Islet precursor cell (in vitro differentiated cells): ENCODE measurements at regions not wholly inside any gene's neighbourhood (a gene's known extent, or its start where the extent isn't known, plus 50 kb on each side); places are given as distances from the start of the nearest gene placed in this dataset.
A peak's percentile ranks its signal among the peaks of the same experiment; 100 is the strongest.

Source experiments
- DNase-seq: peaks from one replicate; pipeline ENCODE4 v3.0.0-alpha.2; 2018

DNA sequence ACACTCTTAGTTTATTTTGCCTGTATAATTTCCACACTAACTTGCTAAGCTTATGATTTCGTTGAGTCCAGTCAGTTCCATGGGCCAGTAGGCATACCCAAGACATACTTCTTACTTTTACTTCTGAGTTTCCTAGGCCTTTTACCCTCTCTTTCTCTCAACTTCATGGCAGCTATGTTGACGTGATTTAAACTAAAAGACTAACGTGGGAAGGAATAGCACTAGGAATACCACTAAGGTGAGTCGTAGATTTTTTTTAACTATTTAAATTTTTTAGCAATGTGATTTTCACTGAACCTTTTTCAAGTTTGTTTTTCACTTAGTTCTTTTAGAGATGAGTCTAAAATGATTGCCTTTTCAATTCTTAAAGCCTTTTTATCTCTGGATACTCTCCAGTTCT lies 793.5 kb upstream of the NOVA1 start:
- DNase-seq: no peak

DNA sequence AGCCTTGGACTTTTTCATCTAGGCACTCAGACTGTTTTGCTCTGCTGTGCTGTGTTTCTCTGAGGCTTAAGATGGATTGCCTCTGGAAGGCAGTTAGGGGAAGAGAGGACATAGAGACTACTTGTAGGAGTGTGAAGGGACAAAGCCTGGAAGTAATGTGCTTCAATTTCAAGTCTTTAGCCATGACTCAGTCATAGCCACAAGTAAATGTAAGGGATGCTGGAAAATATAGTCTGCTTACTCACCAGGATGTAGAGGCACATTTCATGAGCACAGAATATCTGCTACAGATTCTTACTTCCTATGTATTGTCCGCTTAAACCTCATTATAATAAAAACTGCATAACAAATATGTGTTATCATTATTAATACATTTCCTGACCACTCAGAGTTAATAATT lies 794.3 kb upstream of the NOVA1 start:
- no peak for DNase-seq

DNA sequence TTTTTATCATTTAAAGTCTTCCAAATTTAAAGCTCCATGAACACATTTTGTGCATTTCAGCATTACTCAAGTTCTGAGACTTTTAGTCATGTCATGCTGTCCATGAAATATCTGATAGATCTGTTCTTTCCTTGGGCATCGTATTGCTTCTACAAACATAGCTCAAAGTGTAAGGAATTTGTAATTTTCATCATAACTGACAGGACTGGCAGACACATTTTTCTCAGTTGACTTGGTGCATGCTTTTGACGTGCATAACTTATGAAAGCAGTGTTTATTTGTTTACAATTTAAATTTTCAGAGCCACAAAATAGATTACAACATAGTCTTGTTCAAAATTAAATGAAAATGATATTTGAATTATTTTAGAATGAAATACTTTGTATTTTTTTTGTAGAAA lies 812.1 kb upstream of the NOVA1 start:
- no peak for DNase-seq

DNA sequence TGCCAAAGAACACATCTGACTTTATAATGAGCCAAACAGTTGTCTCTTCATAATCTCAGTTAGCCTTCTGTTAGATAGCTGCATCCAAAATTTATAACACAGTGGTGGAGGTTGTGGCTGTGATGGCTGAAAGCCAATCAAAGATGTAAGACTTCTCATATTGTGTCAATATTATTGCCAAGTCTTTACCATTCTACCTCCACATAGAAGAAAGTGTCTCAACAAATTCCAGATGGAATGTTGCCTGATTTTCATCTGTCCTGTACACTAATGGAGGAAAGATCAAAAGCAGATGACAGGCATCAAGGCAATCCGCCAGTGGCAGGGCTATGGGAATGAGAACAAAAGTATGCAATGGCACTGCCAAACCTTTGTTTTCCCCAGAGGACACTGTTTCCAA lies 813.1 kb upstream of the NOVA1 start:
- DNase-seq: no peak

DNA sequence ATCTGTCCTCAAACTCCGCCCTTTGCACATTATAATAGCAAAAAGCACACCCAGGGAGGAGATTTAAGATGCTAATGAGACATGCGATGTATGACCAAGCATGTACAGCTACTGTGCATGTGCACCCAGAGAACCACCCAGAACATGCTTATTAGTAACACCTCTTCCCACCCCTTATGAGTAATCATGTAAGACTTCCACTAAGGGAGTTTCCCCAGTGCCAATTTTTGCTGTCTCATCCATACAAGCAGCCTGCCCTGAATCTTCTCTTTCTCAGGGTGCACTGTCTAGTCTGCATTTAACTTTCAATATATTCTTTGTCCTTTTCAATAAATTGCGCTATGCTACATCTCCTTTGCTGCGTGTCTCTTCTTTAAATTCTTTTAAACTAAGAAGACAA lies 830.0 kb upstream of the NOVA1 start:
- DNase-seq: peak; percentile 62

DNA sequence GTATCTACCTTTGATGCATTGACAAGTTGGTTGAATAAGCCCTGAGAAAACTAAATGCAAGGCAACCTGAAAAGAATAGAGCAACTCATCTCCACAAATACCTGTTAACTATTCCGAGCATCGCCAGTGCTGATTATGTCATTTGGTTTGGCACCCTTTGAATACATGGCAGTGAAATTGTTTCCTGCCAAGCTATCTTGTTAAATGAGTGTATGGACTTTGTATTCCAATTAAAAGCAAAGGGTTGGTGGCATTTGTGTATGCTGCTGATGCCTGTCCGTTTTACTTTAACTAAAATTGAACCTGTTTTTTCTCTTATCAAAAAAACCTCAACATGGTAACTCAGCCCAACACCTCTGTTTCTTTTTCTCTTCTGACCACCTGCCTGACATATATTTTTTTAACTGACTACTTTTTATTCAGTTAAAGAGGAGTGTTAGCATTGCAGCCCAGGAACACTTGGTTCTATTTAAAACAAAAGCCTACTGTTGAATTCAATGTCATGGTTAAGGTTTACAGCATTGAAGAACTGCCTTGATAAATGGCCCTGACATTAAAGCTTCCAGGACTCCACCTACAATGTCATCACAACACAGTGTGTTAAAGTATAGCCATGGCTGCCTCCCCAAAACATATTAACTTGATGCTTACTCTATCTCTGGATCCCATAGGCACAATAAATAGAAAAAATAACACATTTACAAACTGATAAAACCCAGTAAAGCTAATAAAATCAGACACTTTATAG lies 838.3 kb upstream of the NOVA1 start:
- no peak for DNase-seq

DNA sequence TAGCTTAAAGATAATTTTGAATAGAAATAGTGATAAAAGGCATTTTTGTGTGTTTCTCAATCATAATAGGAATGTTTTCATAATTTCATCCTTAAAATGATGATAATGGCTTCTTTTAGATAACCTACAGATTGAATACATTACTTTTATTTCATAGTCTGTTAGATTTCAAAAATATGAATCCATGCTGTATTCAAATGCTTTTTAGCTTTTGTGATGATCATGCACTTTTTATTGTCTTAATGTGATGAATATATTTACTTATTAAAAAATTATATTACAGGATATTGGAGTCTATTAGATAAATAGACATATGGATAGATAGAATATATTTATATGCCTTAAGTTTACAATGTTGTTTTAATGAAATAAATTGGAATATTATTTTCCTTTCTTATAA lies 886.8 kb upstream of the NOVA1 start:
- no peak for DNase-seq

DNA sequence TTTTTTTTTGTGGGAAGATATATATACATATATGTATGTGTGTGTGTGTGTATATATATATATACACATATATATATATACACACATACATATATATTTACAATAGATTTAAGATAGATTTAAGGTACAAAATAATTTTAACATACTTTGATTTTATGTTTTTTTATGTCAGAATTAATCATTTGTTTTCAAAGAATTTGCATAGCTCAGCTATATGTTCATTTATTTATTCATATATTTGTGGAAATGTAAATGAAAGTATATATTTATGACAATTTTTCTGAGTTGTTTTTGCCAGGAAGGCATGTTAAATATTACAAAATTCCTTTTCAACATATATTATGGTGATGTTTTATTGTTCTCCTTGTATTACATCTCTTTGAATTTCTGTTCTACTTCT lies 887.4 kb upstream of the NOVA1 start:
- DNase-seq: no peak

DNA sequence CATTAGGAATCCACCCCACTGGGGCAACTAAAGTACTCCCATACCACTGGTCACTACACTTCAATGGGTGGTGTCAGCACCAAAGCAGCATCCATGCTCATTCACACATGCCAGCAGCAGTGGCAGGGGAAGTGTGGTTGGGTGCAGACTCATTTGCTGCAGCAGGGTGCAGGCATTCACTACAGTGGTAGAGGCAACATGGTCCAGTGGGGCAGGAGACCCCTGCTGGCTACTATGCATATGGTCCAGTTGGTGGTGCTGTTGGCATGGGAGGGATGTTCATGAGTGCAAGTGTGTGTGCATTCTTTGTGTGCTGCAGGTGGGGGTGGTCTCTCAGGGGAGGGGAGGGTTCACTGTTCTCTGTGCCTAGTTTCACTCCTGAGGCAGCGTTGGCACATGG lies 908.4 kb upstream of the NOVA1 start:
- no peak for DNase-seq

DNA sequence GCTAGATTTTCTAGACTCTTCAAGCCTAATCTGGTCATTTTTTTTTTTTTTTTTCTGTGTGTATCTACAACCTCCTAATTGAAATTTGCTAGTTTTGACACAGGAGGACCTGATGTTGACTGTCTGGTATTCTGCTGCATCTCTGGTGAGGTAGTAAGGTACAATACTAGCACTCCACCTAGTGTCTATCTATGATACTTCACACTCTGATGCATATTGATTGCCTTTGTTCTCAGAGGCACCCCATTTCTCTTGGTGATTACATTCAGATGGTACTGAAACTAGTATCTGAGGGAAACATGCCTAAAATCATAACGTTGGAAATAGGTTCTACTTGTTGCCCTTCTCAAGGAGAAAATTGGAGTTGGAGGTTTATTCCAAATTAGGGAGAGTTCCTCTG lies 930.5 kb upstream of the NOVA1 start:
- no peak for DNase-seq

DNA sequence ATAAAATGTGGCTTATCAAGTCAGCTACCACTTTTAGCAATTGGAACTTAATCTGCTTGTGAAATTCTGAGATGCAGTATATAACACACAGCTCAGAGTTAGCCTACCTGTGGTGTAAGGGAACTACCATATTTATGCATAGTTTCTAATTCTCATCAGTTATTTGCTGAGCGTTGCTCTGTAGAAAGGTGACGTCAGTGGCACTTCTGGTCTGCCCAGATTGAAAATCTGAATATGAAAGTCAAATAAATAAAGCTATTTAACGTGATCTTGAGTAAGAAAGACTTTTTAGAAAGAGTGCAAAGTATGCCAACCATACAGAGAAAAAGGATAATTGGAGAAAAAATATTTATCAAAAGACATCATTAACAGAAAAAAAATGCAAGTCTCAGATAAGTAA lies 938.9 kb upstream of the NOVA1 start:
- no peak for DNase-seq

DNA sequence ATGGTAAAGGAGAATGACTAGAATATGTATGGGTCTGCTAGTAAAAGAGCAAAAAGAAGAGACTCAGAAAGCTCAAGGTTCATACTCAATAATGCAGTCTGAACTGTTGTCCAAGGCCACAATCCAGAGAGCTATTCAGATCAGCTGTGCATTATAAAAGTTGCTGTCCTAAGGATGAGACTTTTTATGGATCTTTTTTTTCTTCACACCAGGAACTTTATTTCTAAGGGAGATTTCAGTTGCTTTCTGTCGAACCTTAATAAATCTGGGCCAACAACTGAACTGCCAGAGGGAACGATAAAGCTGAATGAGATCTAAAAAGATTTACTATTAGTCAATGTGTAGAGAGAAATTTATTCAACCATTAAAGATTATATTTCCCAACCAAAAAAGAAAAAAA lies 948.3 kb upstream of the NOVA1 start:
- no peak for DNase-seq

DNA sequence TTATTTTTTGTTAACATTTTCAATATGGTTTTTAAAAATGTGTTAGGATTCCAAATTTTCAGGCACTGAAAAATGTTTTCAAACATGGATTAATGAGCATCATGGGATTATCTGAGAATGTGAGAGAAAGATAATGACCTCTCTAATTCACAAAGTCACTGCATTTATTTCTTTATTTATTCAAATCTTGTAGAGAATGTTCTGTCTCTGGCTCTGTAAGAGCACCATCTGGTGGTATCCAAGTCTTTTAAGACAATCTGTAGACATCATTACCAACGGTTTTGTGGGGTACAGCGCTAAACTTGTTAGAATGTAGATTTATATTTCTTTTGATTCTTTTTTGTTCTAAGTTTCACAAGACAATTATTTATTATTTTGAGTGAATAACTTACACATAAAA lies 956.0 kb upstream of the NOVA1 start:
- no peak for DNase-seq

DNA sequence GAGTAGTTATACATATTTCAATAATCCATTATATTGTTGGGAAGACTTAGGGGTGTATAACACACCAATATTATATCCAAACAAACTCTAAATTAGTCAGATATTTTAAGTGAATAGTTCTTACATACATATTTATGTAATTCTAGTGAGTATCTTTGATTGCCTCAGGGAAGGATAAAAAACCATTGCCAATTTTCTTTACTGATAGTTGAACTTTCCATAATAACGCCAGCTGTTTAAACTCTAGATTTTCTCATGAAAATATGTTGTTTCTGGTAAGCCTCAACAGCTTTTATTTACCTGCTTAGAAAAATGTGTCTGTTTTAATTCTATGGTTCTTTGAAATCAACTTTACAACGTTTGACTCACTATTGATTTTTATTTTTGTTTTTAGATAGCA lies 959.6 kb upstream of the NOVA1 start:
- no peak for DNase-seq

DNA sequence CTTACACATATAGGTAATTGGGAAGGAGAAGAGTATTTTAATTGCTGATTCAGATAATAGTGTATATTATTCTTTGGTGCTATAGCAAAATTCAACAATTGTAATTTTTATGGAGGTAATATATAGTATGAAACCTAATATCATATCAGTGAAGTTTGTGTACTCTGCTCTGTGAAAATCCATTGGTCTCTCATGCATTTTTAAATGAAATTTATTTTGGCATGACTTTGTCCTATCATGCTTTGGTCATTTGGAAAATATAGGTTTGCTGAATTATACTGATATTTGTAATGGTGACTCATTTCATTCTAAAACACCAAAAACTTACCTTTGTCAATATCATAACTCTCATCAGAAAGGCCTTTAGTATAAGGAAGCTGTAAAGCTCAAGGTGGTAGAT lies 962.0 kb upstream of the NOVA1 start:
- no peak for DNase-seq

DNA sequence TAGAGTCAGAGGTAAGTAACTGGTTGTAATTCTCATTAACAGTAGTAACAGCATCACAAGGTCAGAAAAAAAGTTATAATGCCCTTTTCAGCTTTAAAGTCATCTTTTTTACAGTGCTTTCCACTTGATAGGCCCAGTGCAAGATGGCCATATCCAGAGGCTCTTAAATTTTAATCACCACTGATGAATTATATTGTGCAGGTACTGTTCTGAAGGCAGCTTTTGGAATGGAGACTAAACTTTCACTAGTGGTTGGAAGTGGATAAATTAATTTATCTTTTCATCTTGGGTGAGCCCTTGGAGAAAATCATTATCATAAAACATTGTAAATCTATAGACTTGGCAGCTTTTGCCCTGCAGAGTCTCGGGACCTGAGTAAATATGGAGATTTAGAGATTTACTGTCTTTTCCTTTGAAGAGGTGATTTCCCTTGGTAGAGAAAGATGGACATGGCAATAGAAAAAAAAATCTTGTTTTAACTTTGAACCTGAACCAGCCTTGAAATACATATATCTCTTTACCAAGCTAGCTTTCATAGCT lies 969.1 kb upstream of the NOVA1 start:
- DNase-seq: no peak

DNA sequence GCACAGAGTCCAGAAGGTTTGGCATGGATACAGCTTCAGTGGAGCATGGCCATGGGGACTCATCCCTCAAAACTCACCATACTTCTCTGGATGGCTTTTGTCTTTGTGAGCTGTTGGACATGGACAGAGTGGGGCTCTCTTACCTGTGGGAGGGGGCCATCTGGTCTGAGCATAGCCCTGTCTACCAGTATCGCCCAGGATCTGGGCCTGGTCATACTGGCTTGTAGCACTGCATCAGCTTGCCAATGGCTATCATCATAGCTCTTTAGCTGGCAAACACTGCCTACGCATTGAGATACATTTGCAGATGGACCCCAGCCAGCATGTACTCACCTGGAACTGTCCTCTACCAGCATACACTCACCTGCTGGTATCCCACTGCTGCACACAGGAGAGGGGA lies 975.2 kb upstream of the NOVA1 start:
- DNase-seq: no peak

DNA sequence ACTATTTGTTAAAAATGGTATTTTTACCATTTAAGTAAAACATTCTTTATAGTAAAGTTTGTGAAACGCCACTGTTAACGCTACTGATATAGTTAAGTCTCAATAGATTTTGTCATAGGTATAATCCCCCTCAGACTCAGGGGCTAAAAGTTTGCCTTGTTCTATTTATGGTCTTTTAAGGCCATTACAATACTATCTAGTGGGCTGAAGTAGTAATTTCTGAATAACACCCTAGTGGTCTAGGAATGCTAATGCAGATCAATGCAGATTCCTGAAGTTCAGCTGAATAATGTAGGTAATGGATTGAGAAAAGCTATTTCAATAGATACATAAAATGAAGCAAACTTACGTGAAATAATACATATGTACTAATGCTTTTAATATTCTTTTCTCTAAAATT lies 989.3 kb upstream of the NOVA1 start:
- no peak for DNase-seq

DNA sequence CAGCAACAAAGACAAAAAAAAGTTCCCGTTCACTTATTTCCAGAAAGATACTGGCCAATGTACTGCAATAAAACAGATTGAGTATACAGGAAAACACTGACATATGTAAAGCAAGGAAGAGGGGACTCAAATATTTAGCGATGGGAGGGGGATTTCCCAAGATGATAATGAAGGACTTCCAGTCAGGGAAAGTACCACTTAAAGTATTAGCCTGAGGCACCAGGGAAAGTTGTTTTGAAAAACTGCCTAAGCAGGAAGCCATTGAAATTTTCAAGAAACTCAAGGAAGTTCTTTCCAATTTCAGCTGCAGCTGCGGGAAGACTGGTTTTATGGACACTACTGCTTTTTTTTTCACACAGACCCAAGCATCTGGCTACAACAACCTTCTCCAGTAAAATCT lies 1007.4 kb upstream of the NOVA1 start:
- peak; percentile 57 for DNase-seq

DNA sequence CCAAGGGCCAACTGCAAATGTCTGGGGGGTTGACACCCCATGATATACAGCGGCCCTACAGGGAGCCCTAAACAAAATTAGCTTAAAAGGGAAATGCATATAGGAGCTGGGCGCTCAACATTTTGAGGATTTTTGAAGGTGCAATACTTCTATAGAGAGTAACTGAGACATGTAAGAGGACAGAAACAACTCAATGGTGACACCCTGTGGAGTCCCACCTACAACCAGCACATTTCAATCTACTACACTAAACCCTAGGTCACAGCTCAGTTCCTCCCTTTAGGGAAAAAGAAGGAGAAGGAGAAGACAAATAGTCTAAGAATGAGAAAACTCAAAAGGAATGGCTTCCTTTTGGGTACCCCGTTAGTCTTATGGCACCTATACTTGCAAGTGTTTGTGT lies 1010.5 kb upstream of the NOVA1 start:
- DNase-seq: no peak

DNA sequence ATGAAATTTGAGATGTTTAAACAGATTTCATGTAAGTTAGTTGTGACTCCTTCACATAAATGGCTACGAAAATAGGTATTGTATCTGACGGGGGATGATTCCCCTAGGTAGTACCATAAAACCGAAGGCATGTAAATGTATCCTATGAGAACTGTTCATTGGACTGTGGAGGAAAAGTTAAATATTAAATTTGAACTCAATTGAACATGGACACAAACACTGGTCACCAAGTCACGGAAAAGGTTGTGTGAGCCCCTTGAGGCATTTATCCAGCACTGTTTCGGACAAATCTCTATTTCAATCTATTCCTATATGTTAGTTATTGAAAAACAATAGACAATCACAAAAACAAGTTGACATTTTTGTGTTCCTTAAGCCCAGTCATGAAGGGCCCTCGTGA lies 1014.3 kb upstream of the NOVA1 start:
- no peak for DNase-seq

DNA sequence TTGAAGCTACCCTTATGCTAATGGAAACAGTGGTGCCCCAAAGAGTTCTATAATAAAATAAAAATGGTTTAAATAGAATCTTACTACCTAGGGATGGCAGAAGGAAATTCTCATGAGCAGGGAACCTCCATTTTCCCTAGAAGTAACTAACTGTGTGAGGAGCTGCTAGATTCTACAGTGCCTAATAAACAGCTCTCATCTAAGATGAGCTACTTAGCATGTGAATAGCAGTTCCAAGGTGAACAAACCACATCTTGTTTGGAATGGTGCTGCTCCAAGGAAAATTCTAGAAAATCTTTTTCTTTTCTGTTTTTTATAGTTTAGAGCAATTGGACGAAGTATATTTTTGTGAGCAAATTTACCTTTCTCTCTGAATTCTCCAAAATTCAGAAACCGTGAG lies 1015.3 kb upstream of the NOVA1 start:
- DNase-seq: no peak

DNA sequence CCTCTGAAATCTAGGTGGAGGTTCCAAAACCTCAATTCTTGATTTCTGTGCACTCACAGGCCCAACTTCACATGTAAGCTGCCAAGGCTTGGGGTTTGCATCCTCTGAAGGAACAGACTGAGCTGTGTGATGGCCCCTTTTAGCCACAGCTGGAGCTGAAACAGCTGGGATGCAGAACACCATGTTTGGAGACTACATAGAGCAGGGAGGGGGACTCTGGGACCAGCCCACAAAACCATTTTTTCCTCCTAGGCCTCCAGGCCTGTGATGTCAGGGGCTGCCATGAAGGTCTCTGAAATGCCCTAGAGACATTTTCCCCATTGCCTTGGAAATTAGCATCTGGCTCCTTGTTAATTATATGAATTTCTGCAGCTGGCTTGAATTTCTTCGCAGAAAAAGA lies 1025.9 kb upstream of the NOVA1 start:
- DNase-seq: no peak

DNA sequence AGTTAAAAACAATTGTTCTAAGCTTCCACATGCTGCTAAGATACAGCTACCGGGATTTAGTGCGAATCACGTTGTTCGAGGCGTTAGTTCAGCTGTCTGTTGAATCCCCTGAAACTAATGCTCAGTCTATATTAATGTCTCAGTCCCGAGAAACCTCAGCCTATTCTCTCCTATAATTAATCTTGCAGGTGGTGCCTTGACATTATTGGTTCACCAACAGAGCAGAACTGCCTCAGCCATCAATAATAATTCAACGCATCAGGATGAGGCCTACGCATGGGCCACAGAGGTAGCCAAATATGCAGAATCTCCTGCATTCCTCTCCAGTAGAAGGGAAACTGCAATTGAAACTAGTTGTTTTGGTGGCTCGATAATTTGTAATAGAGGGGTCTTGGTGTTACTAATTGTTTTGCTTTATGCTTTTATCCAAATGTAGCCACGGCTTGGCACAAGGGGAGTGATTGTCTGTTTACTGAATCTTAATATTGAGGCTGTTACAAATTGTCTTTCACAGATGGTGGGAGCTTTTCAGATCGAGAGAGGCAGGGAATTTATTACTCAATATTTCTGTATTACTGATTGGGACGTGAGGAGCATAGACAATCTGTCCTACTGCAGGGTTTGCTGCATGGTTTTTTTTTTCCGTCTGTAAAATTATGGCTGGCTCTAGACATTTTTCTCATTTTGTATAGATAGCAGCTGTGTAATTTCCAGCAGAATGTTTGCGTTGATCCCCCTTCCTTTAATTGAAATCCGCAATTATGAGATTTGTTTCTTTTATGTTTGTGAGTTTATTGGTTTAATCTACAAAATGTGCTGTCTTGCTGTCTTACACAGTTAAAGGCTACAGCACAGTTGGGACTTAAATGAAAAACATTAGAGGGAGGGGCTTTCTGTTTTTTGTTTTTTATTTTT lies 1036.5 kb upstream of the NOVA1 start:
- no peak for DNase-seq
